ENCODE measurements at regions not wholly inside any gene's neighbourhood (a gene's known extent, or its start where the extent isn't known, plus 50 kb on each side); places are given as distances from the start of the nearest gene placed in this dataset.

GRCh38 chr11:90449606-90450005, 226.8 kb upstream of the CHORDC1 start:
- TF ChIP-seq CTCF (IDR thresholded peaks at IDR 0.05; ENCODE audit: low read depth, low read length), result no peak
- no peak overlapping the region for H3K4me3 ChIP-seq (replicated peaks in 1 of 2; ENCODE audit: low read depth in 2 of 2, low read length in 2 of 2)

GRCh38 chr11:90448256-90448655, 225.4 kb upstream of the CHORDC1 start:
- DNase-seq (ENCODE audit: low read depth in 2 of 2), result no peak
- TF ChIP-seq CTCF (IDR thresholded peaks at IDR 0.05; ENCODE audit: low read depth, low read length), result no peak
- no peak overlapping the region for H3K4me3 ChIP-seq (replicated peaks in 1 of 2; ENCODE audit: low read depth in 2 of 2, low read length in 2 of 2)

More at GRCh38 chr11:90449606-90450005, 226.8 kb upstream of the CHORDC1 start:
- DNase-seq (ENCODE audit: low read depth in 2 of 2), result no peak

DNA sequence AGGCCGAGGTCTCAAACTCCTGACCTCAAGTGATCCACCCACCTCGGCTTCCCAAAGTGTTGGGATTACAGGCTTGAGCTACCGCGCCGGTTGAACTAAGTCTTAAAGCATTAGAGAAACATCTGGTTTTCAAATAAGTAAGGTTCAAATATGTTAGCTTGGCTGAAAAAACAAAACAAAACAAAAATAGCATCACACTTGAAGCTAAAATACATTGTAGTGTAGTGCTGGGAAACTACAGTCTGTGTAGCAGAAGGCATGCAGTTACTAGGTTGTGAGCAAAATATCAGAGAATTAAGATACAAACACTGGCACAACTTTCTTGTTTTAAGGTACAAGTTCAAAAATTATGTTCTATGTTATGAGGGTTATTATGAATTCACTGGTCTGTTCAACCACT, 224.8 kb upstream of the CHORDC1 start:
- H3K4me3 ChIP-seq (replicated peaks in 1 of 2; ENCODE audit: low read depth in 2 of 2, low read length in 2 of 2), result no peak overlapping the region
- no peak for TF ChIP-seq CTCF (IDR thresholded peaks at IDR 0.05; ENCODE audit: low read depth, low read length)
- DNase-seq (ENCODE audit: low read depth in 2 of 2), result no peak

- no peak for DNase-seq (ENCODE audit: low read depth in 2 of 2)
- no peak overlapping the region for H3K4me3 ChIP-seq (replicated peaks in 1 of 2; ENCODE audit: low read depth in 2 of 2, low read length in 2 of 2)
- no peak for TF ChIP-seq CTCF (IDR thresholded peaks at IDR 0.05; ENCODE audit: low read depth, low read length)
Measured at GRCh38 chr11:90446207-90446606, 223.4 kb upstream of the CHORDC1 start.

- DNase-seq (ENCODE audit: low read depth in 2 of 2), result no peak
- no peak for TF ChIP-seq CTCF (IDR thresholded peaks at IDR 0.05; ENCODE audit: low read depth, low read length)
- H3K4me3 ChIP-seq (replicated peaks in 1 of 2; ENCODE audit: low read depth in 2 of 2, low read length in 2 of 2), result no peak overlapping the region
Measured at GRCh38 chr11:90438069-90438468, 215.2 kb upstream of the CHORDC1 start.

- no peak overlapping the region for H3K4me3 ChIP-seq (replicated peaks in 1 of 2; ENCODE audit: low read depth in 2 of 2, low read length in 2 of 2)
- no peak for DNase-seq (ENCODE audit: low read depth in 2 of 2)
- TF ChIP-seq CTCF (IDR thresholded peaks at IDR 0.05; ENCODE audit: low read depth, low read length), result no peak
Measured at GRCh38 chr11:90434858-90435257, 212.0 kb upstream of the CHORDC1 start.

DNA sequence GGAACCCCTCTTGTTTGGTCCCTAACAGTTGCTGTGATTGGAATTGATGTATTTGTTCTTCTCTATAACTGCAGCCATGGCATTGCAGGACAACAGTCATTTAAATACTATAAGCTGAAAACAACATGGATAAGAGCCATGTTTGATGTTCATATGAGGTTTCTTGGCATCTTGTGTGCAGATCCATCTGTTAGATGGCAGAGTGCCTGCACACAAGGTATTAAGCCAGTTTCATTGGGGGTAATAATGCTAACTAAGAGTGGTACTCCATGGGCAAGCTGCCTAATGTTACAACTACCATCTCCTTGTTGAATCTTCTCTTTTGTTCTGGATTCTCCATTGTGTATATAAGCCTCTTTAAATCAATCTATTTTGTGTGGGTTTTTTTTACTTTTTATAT, 206.0 kb upstream of the CHORDC1 start:
- H3K4me3 ChIP-seq (replicated peaks in 1 of 2; ENCODE audit: low read depth in 2 of 2, low read length in 2 of 2), result no peak overlapping the region
- no peak for TF ChIP-seq CTCF (IDR thresholded peaks at IDR 0.05; ENCODE audit: low read depth, low read length)
- DNase-seq (ENCODE audit: low read depth in 2 of 2), result no peak

All from cardiac fibroblast (primary cell).